Body of pancreas (tissue), 4 donors: ENCODE measurements at regions not wholly inside any gene's neighbourhood (a gene's known extent, or its start where the extent isn't known, plus 50 kb on each side); places are given as distances from the start of the nearest gene placed in this dataset.

ENCODE experiments used
- ATAC-seq: fragments of 150-250 bp; one replicate; pipeline ENCODE4 v1.9.1; 2016
- DNase-seq, 4 donors: peaks; one replicate each; pipeline ENCODE4 v3.0.0-alpha.2; 2019
- H3K27ac ChIP-seq, 4 donors: fragments of 200-600 bp; sonication (generic); 1 replicate in 3 of 4; 2 replicates in 1 of 4; pipeline versions ENCODE4 v1.5.1 to v1.6.1; 2016 to 2019; ENCODE audit warnings: mild to moderate bottlenecking in 1 of 4, mixed read lengths in 1 of 4, moderate library complexity in 1 of 4
- H3K27me3 ChIP-seq, 2 donors: fragments of 200-600 bp; sonication (generic); one replicate each; pipeline ENCODE4 v1.6.0; 2016; ENCODE audit warnings: mild to moderate bottlenecking in 1 of 2
- H3K36me3 ChIP-seq, 2 donors: fragments of 200-600 bp; sonication (generic); replicated peaks in 1 of 2; 2 replicates each; pipeline ENCODE4 v1.5.1; 2016; ENCODE audit warnings: low read depth in 2 of 2; ENCODE audit not compliant: insufficient read depth in 1 of 2
- H3K4me1 ChIP-seq: fragments of 200-600 bp; sonication (generic); one replicate; pipeline ENCODE4 v1.6.0; 2016
- H3K4me3 ChIP-seq, 2 donors: fragments of 200-600 bp; sonication (generic); 1 replicate in 1 of 2; 2 replicates in 1 of 2; pipeline ENCODE4 v1.5.1; 2016 to 2019
- H3K9me3 ChIP-seq, 3 donors: fragments of 200-600 bp; sonication (generic); 1 replicate in 2 of 3; 2 replicates in 1 of 3; pipeline ENCODE4 v1.5.1; 2016
- CTCF ChIP-seq, 7 experiments: fragments of 450-650 bp in 4 of 7; fragments of 200-600 bp in 3 of 7; sonication (generic) in 3 of 7; IDR thresholded peaks; one replicate each; pipeline ENCODE4 v1.5.1; 2016 to 2019; ENCODE audit warnings: antibody characterized with exemption in 7 of 7
- POLR2A ChIP-seq, 3 donors: fragments of 450-650 bp; IDR thresholded peaks; one replicate each; pipeline ENCODE4 v1.6.1; 2016; ENCODE audit warnings: antibody characterized with exemption in 3 of 3, mild to moderate bottlenecking in 2 of 3
- WGBS, 2 donors: methylation state at CpG; one replicate each; pipeline ENCODE4 v1.1.5; 2017; 5-methylcytosine and 5-hydroxymethylcytosine counted together
- intact Hi-C: fragments of 100-400 bp; cut with DNase I; formaldehyde crosslinking; loops from one replicate; pipeline ENCODE4 v1.15.1; 2023

GRCh38 chr1:184272175-184272866 is 114.5 kb upstream of the C1orf21 start:
- Histone ChIP-seq H3K27ac (peak overlapping the region in 1 of 4 donors; percentile 14), H3K27me3 (no peaks in the 10 kb centered on the region), H3K9me3 (no peaks in the 10 kb centered on the region), H3K36me3 (no peaks in the 10 kb centered on the region), H3K4me1 (no peaks in the 10 kb centered on the region), H3K4me3 (no peak overlapping the region)
- 50 to 58% methylated on average over 5 of the region's 5 CpGs for WGBS, 2 donors
- no peak for TF ChIP-seq POLR2A (IDR thresholded peaks at IDR 0.05)
- TF ChIP-seq CTCF (IDR thresholded peaks at IDR 0.05) = no peak
- intact Hi-C loops = no loop called here
- DNase-seq (no peak), ATAC-seq (peak; percentile 55)

- no peaks in the 10 kb centered on the region for H3K36me3 ChIP-seq
- DNase-seq = no peak
- no peak overlapping the region for H3K27ac ChIP-seq
- ATAC-seq = no peak
- H3K27me3 ChIP-seq = no peaks in the 10 kb centered on the region
- WGBS, 2 donors = 62% methylated on average over 3 of the region's 3 CpGs
- intact Hi-C loops = no loop called here
- TF ChIP-seq POLR2A (IDR thresholded peaks at IDR 0.05) (no peak), CTCF (IDR thresholded peaks at IDR 0.05) (no peak)
- no peak overlapping the region for H3K4me3 ChIP-seq
- H3K4me1 ChIP-seq = no peaks in the 10 kb centered on the region
- H3K9me3 ChIP-seq = no peaks in the 10 kb centered on the region
These were observed 110.4 kb upstream of the C1orf21 start for GRCh38 chr1:184276416-184276815.

GRCh38 chr1:184279911-184280458 is 106.8 kb upstream of the C1orf21 start:
- Histone ChIP-seq H3K27ac (no peak overlapping the region), H3K27me3 (no peaks in the 10 kb centered on the region), H3K4me1 (no peaks in the 10 kb centered on the region), H3K36me3 (no peaks in the 10 kb centered on the region), H3K4me3 (no peak overlapping the region), H3K9me3 (no peaks in the 10 kb centered on the region)
- intact Hi-C loops = no loop called here
- DNase-seq (no peak), ATAC-seq (no peak)
- WGBS, 2 donors = 86 to 89% methylated on average over 7 of the region's 7 CpGs
- TF ChIP-seq POLR2A (IDR thresholded peaks at IDR 0.05) (no peak), CTCF (IDR thresholded peaks at IDR 0.05) (no peak)

- intact Hi-C loops = no loop called here
These were observed 102.8 kb upstream of the C1orf21 start for GRCh38 chr1:184283999-184284398.

More at GRCh38 chr1:184283999-184284398, 102.8 kb upstream of the C1orf21 start:
- no peaks in the 10 kb centered on the region for H3K9me3 ChIP-seq
- no peak for TF ChIP-seq CTCF (IDR thresholded peaks at IDR 0.05)
- TF ChIP-seq POLR2A (IDR thresholded peaks at IDR 0.05) = no peak
- H3K4me3 ChIP-seq = no peak overlapping the region
- no peaks in the 10 kb centered on the region for H3K27me3 ChIP-seq
- no peak overlapping the region for H3K27ac ChIP-seq
- no peaks in the 10 kb centered on the region for H3K4me1 ChIP-seq
- ATAC-seq (no peak), DNase-seq (peak in 2 of 4 donors; percentile 23 to 36)
- no peaks in the 10 kb centered on the region for H3K36me3 ChIP-seq
- WGBS, 2 donors = 38 to 69% methylated on average over 1 of the region's 1 CpG
